HTR-8/SVneo (cell line): ENCODE measurements at regions not wholly inside any gene's neighbourhood (a gene's known extent, or its start where the extent isn't known, plus 50 kb on each side); places are given as distances from the start of the nearest gene placed in this dataset.

Experiments
- DNase-seq: peaks from one replicate; pipeline ENCODE4 v3.0.0; 2011; ENCODE audit warnings: low spot score, mixed read lengths; ENCODE audit not compliant: insufficient read length
- FAIRE-seq: peaks from 2 replicates; lab custom pipeline; 2011; peaks lifted over from hg19 to GRCh38; lab: Jason Lieb, UNC

- FAIRE-seq = no peak
- DNase-seq = no peak
These were observed 221.4 kb upstream of the RBFOX1 start for GRCh38 chr16:7111265-7111664.

GRCh38 chr16:7107436-7107835, 225.2 kb upstream of the RBFOX1 start:
- FAIRE-seq = no peak
- DNase-seq = no peak

DNA sequence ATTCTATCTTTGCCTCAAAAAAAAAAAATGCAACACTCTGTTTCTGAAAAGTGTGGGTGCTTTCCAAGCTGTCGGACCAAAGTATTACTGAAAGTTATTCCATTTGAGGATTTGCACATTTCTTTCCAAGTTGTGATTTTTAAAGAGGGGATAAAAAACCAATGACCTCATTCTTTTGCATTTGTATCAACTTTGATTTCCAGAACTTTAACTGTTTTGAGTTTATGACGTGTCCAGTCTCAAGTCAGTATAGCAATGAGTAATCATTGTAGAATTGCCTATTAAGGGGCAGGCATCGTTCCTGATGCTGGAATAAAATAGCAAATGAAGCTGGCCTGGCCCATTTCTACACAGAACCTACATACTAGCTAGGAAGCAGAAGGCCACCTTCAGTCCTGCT, 229.6 kb upstream of the RBFOX1 start:
- DNase-seq = no peak
- FAIRE-seq = no peak

DNA sequence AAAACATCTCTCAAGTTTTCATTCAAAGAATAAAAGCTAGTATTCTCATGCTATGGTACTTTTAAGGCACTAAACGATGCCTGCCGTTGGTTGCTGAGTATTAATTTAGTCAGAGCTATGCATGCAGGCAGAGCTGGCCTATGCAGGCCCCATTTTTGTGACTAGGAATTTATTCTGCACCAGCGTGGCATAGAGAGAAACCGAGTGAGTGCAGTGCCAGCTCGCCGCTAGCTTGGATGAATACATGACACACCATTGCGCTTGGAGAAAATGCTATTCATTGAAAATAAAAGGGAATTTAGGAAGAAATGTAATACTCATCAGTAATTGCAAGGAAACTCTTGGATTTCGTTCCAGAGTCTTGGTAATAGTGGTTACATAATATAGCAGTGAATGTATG, 231.6 kb upstream of the RBFOX1 start:
- DNase-seq (no peak), FAIRE-seq (no peak)

DNA sequence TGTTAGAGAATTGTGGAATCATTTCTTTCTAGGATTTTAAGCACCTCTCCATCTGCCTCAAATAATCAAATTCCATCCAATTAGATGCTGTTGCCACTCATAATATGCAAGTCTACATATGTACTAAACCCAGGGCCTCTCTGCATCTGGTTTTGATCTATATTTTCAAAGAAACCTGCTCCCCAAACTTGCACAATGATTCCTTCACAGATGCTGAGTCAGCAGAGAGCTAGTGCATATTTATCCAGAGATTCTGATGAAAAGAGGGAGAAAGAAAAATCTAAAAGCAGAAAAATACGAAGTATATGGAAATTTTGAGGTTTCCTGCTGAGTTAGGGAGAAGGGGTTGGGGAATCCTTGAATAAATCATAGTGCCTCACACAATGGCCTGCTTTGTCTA, 235.1 kb upstream of the RBFOX1 start:
- no peak for DNase-seq
- no peak for FAIRE-seq

- DNase-seq (no peak), FAIRE-seq (no peak)
These were observed 239.1 kb upstream of the RBFOX1 start for GRCh38 chr16:7093511-7093910.

DNA sequence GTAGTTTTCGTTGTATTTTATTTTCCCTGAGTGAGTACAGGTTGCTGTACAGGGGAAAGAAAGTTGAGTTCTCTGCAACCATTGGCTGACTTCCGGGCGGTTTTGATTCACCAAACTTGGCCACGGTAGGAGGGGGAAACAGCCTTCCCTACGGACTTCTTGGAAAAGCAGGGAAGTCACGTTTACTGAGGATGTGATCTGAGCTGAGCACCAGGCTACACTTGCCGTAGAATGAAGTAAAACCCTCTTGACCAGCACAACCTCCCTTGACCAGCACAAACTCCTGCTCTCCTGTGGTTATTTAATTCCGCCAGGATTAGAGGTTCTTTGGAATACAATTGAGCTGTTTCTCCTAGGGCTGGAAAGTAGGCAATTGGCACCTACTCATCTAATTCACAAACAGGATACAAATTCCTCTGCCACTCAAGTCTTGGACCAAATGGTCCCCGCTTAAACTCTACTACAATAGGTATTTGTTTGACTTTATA, 242.0 kb upstream of the RBFOX1 start:
- FAIRE-seq (no peak), DNase-seq (no peak)

- DNase-seq (no peak), FAIRE-seq (no peak)
These were observed 242.9 kb upstream of the RBFOX1 start for GRCh38 chr16:7089751-7090150.

DNA sequence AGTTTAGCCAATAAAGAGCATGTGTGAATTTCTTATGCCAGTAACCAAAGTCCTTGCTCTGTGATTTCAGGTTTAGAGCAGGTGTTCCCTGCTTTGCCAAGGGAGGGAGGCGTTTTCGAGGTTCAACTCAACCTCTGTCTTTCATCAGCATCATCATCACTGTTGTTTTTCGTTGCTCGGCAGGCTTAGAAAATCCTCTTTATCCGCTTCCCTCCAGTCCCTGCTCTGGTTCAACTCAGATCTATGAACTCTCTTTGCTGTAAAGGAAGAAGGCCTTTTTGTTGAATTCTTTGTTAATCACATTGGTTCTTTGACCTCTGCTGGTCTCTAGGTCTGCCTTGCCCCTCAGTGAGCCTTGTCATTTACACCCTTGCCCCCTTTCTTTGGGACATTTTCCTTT, 243.9 kb upstream of the RBFOX1 start:
- FAIRE-seq (no peak), DNase-seq (no peak)

DNA sequence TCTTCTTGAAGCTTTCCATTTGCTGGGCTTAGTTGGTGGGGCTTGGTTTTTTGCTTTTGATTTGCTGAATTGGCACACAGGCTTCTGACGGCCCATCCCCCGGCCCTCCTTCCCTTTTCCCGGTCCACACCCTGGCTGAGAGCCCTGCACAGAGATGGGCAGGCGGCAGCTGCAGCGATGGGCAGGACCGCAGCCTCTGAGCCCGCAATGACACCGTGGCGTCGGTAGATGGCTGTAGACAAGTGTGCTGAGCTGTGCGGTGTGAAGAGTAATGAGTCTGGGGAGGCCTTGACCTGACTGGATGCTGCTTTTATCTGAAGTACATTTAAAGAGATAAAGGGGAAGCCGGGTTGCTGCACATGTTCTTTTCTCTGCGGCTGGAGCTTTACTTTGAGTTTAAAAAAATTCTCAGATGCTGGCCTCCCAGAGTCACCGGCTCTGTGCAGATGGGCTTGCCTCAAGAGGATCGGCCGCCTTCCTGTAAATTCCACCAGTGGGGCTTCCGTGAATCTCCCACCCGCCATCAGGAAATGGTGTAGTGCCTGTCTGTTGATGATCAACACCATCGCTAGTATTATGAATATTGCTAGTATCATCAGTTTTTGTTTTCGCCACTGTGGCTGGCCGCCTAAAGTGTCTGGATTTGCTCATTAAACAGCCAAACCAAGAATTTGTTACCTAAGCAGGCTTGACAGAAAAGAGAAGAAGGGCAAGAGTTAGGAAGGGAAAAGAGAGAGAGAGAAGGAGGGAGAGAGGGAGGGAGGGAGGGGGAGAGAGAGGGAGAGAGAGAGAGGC, 245.6 kb upstream of the RBFOX1 start:
- no peak for FAIRE-seq

DNA sequence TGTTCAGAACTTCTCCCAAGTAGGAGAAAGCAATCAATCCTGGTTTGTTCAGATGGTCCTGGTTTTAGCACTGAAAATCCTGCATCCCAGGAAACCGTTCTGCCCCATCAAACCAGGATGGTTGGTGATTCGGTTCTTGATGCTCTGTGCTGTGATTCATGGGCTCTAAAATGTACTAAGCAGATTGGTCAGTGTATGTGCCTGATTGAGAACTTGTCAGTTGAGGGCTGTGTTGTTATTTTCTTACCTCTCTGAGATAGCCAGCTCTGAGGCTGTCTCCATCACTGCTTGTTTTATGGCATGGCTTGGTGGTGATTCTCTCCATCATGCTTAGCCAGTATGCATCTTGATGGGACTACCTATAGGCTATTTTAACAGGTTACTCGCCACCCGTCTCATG, 246.9 kb upstream of the RBFOX1 start:
- no peak for DNase-seq

More for the DNA sequence above, 245.6 kb upstream of the RBFOX1 start:
- no peak for DNase-seq

DNA sequence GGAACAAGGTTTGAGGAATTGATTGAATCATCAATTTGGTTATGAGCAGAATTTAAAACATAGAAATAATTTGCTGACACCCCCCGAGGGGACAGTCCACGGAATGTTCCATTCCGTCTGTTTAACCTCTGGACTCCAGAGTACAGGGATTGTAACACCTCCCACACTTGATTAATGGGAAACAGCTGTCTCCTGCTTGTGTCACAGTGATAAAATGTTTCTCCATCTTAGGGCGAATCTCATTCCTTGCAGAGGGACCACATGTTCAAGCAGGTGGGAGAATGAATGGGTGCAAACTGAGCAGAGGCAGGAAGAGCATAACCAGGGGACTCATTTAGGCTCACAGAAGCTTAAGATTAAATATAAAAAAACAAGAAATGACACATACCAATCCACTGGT, 249.5 kb upstream of the RBFOX1 start:
- no peak for DNase-seq
- FAIRE-seq = no peak

More for the DNA sequence above, 246.9 kb upstream of the RBFOX1 start:
- FAIRE-seq = no peak

DNA sequence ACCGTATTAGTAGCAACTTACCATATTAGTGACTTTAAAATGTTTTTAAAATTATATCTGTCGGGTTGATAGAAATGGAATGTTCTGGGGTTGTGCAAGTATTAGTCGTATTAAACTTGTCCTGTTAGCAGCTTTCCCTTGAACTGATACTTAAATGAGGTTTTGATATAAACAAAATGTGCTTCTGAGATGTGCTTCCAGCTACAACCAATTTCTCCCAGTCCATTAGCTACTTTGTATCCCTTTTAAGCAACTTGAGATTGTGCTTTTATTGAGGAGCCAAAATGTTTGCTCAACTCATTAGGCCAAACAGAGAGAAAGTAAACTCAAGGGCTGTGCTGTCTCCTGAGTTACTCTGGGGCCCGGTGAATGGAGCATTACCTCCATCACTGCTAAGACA, 255.0 kb upstream of the RBFOX1 start:
- DNase-seq = no peak
- no peak for FAIRE-seq

DNA sequence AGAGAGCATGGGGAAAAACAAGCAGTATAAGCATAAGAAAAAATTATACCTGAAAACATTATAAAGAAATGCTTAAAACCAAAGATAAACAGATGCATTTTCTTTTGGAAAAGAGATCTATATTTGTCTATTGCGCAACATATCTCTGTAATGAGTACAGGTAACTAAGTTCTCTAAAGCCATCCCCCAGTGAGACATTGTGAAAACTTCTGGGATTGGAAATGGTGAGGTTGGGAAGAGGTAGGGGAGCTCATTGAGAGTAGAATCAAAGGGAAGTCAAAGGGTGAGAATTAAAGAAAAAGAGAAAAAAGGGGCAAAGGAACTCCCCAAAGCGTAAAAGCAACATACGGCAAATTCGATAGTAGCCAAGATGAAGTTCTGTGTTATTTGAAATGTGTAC, 257.9 kb upstream of the RBFOX1 start:
- no peak for DNase-seq

DNA sequence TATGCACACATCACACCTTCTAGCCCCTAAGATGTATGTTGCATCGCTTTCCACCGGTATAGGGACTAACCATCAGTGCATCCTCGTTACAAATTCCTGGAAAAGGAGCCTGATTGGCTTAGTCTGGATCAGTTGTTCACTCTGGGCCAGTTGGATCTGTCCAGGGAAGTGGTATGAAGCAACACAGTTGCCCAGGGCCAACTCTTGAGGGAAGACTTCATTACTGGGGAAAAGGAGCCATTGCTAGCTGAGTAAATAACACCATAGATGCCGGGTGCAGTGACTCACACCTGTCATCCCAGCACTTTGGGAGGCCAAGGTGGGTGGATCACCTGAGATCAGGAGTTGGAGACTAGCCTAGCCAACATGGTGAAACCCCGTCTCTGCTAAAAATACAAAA, 275.2 kb upstream of the RBFOX1 start:
- DNase-seq = no peak
- FAIRE-seq = no peak

More for the DNA sequence above, 257.9 kb upstream of the RBFOX1 start:
- FAIRE-seq = no peak

DNA sequence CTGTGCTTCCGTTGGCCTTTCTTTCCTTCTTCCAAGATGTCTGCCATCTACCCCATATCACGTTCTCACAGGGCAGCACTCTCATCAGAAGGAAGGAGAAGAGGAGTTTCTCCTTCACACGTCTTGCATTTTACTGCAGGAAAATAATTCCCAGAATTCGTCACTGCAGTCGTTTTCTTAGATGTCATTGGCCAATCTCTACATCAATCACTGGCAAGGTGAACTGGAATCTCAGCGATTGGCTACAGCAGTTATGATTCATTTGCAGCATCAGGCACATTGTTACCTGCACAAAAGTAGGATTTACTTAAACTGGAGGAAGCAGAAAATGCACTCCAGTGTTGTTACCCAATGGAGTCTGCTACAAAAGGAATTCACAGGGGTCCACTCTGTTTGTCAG, 277.2 kb upstream of the RBFOX1 start:
- DNase-seq (no peak), FAIRE-seq (no peak)

DNA sequence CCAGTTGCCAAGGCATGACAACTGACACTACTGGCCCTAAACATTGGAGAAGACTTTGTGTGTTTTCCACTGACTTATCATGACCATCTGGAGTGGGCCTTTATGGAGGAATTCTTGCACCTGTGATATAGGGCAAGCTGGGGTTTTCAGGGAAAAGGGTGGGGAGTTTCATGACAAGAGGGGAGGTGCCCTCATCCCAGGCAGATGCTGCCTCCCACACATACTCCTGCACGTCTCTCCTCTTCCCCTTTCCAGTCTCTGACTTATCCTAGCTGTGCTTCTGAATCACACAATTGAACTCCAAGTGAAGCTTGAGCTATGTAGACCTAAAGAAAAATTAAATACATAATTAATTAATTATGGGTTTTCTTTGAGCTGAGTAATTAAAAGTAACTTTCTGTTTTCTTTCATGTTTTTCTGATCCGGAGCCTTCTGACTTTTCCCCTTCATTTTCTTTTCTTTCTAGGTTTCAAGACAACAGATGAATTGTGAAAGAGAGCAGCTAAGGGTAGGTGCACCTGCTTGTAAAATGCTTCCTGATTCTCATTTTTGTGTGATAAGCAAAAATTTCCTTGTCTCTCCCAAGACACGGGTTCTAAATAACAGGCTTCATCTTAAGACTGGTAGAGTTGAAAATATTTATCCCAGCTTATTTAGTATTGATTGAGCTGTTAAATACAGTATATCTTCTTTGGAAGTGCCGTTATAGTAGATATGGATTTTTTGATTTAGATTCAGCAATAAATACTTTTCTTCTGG, 280.9 kb upstream of the RBFOX1 start:
- FAIRE-seq = no peak
- no peak for DNase-seq

DNA sequence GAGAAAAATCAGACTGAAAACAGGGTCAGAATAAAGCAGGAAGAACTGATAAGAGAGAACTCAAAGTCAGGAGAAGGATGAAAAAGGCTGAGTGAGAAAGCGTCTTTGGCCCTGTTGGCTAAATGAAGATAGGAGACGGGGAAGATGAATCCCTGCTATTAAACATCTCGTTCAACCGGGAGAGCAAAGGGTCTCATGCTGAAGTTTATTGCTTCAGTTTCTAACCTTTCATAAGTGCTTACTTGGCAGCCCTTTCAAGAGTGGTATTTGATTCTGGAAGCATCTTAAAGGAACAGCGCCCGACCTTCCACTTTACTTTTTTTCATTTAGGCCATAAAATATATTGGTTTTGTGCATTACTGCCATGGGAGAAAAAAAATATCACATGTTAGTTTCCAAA, 288.3 kb upstream of the RBFOX1 start:
- no peak for DNase-seq
- FAIRE-seq = no peak

DNA sequence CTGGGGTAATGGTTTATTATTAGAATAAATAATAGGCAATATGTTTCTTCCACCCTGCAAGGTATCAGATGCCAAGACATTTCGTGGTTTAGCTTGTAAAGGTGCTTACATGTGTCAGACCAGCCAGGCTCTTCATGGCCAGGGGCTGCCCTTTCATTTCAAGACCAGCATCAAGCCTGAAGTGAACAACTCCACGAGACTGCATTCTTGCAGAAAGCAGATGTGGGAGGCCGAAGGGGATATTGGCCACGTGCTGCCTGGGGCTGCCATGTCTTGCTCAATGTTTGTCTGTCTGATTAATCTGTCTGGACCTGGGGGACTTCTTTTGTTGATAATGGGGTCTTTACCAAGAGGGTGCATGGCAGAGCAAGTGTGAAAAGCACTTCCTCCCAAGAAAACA, 294.2 kb upstream of the RBFOX1 start:
- DNase-seq = no peak
- FAIRE-seq = no peak

GRCh38 chr16:7037495-7037894, 295.1 kb upstream of the RBFOX1 start:
- DNase-seq (no peak), FAIRE-seq (no peak)

DNA sequence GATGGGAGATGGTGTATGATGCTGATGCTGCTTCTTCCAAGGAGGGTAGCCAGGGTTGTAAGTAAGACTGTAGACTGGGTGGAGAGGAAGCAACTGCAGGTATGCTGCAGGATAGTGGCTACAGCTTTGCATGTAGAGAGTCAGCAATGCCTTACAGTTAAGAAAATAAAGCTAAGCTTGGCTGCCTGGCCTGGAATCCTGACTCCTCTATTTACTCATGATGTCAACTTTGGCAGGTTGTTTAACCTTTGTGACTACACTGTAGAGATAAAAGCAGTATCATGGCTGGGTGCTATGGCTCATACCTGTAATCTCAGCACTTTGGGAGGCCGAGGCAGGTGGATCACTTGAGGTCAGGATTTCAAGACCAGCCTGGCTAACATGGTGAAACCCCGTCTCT, 301.6 kb upstream of the RBFOX1 start:
- FAIRE-seq (no peak), DNase-seq (no peak)

DNA sequence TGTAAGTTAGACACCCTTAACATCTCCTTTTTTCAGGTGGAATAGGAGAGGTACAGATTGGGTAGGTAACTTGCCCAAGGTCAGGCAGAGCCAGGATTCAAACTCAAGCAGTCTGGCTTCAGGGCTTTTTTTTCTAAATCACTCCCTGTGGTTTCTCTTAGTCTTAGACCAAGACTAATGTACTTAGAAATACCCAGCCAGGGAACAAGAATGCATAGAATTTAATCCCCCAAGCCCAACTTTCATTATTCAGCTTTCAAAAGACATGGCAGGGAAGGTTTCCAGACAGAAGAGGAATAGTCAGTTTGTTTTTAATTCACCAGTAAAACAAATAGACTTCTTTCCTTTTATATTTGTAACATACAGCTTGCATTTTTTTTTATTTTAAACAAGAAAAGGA, 305.2 kb upstream of the RBFOX1 start:
- FAIRE-seq (no peak), DNase-seq (no peak)
